LNCaP clone FGC (cell line): ENCODE measurements at regions not wholly inside any gene's neighbourhood (a gene's known extent, or its start where the extent isn't known, plus 50 kb on each side); places are given as distances from the start of the nearest gene placed in this dataset.

Experiments used
- DNase-seq: peaks from one replicate; pipeline ENCODE4 v3.0.0-alpha.2; 2011; ENCODE audit warnings: low read depth
- H3K4me3 ChIP-seq: 2 replicates; pipeline ENCODE4 v1.5.1; 2011; ENCODE audit warnings: mild to moderate bottlenecking, low read depth, low read length, control low read depth
- CTCF ChIP-seq: IDR thresholded peaks from 2 replicates; pipeline ENCODE4 v1.5.1; 2012; ENCODE audit warnings: mild to moderate bottlenecking; ENCODE audit not compliant: control insufficient read depth, insufficient read depth; ENCODE audit errors: extremely low read depth

DNA sequence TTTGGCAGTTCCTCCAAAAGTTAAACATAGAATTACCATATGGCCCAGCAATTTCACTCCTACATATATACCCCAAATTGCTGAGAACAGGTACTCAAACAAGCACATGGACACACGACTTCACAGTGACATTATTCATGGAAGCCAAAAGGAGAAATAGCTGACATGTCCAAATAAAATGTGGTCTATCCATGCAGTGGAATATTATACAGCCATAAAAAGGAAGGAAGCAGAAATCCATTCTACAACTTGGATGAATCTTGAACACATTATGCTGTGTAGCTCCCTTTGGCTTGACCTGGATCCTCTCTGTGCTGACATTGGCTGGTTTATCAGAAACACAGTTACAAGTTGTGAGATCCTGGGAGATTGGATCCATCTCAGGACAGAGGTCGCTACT lies 370.9 kb upstream of the EEF2KMT start:
- no peak for TF ChIP-seq CTCF

GRCh38 chr16:5467552-5467951 lies 370.0 kb upstream of the EEF2KMT start:
- no peak for DNase-seq

More for the DNA sequence above, 370.9 kb upstream of the EEF2KMT start:
- no peak overlapping the region for H3K4me3 ChIP-seq
- no peak for DNase-seq

DNA sequence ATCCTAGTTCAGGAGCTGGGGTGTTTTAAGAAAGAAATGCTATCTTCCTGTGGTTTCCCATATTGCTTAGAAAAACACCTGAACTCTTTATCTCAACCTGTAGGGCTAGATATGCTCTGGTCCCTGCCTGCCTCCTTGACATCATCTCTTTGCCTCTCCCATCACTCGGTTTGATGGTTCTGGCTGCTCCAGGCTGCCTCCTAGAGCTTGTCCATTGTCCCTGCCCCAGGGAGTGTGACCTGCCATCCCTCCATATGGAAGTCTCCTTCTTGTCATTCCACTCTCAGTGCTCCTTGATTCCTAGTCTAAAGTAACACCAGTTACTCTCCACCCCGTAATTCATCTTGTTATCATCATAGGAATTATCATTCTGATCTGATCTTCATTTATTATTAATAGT lies 369.0 kb upstream of the EEF2KMT start:
- TF ChIP-seq CTCF = no peak
- H3K4me3 ChIP-seq = no peak overlapping the region

More at GRCh38 chr16:5467552-5467951, 370.0 kb upstream of the EEF2KMT start:
- H3K4me3 ChIP-seq = no peak overlapping the region
- no peak for TF ChIP-seq CTCF

GRCh38 chr16:5465714-5466113 lies 368.1 kb upstream of the EEF2KMT start:
- H3K4me3 ChIP-seq = no peak overlapping the region
- no peak for DNase-seq
- no peak for TF ChIP-seq CTCF

More for the DNA sequence above, 369.0 kb upstream of the EEF2KMT start:
- no peak for DNase-seq

DNA sequence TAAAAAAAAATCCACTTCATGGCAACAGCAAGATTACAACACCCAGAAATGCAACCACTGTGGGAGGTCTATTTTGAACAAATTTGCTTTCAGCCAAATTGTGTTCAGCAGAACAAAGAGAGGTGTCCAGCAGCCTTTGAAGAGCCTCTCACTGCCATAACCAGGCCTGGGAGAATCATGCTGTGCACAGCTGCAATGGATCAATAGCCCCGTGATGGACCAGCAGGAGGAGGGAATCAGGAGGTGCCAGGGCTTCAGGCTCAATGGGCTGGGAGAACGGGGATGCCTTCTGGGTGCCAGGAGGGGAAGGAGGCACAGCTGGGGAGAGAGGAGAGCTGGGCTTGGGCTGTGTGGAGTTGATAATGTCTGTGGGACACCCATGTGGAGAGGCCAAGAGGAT lies 366.2 kb upstream of the EEF2KMT start:
- no peak for TF ChIP-seq CTCF
- no peak for DNase-seq
- no peak overlapping the region for H3K4me3 ChIP-seq

GRCh38 chr16:5461574-5461973 lies 364.0 kb upstream of the EEF2KMT start:
- no peak for DNase-seq
- no peak for TF ChIP-seq CTCF
- no peak overlapping the region for H3K4me3 ChIP-seq

DNA sequence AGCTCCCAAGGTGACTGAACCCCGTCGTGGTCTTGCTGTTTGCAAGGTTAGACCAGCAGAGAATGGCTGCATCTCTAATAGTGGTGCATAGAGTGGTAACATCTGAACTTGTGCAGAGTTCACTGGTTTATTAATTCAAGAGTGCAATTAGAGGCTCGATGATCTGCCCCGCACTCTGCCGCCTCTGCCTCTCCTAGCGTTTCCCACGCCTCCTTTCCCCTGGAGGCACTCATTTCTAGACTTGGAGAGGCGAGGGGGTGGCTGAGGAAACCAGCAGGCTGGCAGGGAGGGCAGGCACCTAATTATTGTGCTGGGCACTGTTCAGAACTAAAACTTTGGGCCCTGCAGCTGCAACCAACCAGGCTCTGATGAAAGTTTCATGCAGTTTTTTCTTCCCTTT lies 363.5 kb upstream of the EEF2KMT start:
- TF ChIP-seq CTCF = no peak
- H3K4me3 ChIP-seq = no peak overlapping the region
- no peak for DNase-seq
